HG03457 (cell line): ENCODE measurements at regions not wholly inside any gene's neighbourhood (a gene's known extent, or its start where the extent isn't known, plus 50 kb on each side); places are given as distances from the start of the nearest gene placed in this dataset.

Source experiments
- ATAC-seq: cut with Tn5 transposase; IDR thresholded peaks from one replicate; pipeline ENCODE4 v1.9.1; 2021; ENCODE audit warnings: moderate number of reproducible peaks; ENCODE audit not compliant: unreplicated experiment

DNA sequence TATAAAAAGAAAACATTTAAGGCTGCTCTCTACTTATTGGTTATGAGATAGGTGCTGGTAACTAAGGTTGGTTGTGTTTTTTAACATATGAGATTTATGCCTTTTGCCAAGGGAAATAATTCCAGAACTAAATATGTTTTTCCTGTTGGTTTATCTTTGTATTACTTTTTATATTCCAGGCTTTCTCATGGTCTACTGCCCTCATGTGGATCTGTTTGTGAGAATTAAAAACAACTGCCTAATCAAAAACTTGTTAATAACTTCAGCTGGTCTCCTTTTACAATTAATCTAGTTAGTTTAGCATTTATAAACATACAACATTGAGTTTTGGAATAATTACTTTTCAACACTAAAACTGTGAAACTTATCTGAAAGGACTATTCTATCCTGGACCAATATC, 1208.3 kb downstream of the ADGRL3 start:
- no peak for ATAC-seq

- ATAC-seq = no peak
Measured at GRCh38 chr4:62407534-62407933, 1207.4 kb downstream of the ADGRL3 start.

DNA sequence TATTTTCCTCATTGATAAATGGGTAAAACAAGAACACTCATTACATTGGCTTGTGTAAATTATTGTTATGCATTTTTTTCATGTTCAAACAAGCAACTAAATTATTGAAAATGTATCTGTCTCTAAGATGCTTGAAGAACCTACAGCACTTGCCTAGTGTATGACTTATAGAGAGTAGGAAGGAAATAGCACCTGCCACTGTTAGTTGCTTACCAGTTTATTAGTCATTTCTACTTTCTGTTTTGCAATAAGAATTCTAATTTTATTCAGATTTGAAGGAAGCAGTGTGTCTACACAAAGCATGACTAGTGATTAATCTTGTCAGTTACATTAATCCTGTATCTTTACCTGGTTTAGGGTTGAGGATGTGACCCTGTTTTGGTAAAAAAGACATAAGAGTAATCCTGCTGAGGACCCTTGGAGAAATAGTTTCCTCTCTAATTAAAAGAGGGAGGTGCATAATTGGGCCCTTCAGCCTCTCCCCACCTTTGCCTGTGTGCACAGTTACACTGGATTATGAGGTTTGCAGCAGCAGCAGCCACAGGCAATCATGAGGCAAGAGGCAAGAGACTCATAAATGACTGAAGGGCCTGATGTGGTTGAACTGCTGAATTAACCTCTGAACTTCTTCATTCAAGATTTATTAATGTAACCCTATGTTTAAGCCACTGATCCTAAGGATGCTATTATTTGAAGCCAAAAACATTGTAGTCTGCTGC, 1202.1 kb downstream of the ADGRL3 start:
- no peak for ATAC-seq

DNA sequence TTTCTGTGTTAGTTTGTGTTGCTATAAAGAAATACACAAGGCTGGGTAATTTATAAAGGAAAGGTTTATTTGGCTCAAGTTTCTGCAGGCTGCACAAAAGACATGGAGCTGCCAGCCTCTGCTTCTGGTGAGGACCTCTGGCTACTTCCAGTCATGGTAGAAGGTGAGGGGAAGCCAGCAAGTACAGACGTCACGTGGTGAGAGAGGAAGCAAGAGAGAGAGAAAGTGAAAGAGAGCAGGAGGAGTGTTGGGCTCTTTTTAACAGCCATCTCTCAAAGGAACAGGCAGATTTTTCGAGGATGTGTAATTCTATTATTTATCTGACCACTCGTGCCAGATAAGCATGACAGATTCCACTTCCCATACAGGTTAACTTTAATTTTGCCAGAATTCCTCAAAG, 1199.1 kb downstream of the ADGRL3 start:
- no peak for ATAC-seq

DNA sequence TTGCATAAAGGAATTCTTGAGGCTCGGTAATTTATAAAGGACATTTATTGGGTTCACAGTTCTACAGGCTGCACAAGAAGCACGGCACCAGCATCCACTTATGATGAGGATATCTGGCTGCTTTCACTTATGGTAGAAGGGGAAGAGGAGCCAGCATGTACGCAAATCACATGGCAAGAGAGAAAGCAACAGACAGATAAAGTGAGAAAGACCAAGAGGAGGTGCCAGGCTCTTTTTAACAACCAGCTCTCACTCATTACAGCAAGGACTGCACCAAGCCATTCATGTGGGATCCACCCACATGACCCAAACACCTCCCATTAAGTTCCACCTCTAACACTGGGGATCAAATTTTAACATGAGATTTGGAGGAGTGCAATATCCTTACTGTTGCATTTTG, 1198.2 kb downstream of the ADGRL3 start:
- ATAC-seq = no peak

DNA sequence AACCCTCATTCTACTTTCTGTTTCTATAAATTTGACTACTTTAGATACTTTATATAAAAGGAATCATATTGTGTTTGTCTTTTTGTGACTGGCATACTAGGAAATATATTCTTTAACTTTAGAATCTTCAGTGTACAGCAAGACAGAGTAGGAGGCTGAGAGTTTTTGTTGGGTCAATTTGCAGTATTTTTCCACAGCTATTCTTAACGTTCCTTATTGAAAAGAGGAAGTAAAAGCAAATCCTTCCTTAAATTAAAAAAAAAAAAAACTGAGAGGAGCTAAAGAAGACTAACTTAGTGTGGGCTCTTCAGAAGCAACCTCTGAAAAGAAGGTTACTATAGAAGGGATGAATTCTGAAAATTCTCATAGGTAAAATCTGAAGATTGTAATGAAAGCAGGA, 1194.6 kb downstream of the ADGRL3 start:
- ATAC-seq = no peak

GRCh38 chr4:62387808-62388207, 1187.7 kb downstream of the ADGRL3 start:
- no peak for ATAC-seq

DNA sequence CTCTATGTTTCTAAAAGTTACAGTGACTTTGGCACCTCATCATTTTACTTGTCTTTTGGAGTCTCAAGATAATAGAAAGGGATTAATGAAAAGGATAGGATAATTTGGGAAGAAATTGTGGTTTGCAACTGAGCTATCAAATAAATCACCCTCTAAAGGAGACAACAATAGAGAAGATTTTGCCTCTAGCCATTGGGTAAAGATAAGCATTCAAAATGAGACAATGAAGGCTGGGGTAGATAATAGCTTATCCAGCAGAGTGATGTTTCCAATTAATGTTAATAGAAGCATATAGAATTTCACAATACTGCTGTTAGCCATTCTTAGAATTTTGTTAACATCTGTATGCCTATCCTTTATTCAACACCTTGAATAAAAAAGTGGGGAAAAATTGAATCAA, 1177.6 kb downstream of the ADGRL3 start:
- ATAC-seq = no peak

GRCh38 chr4:62377245-62377644, 1177.1 kb downstream of the ADGRL3 start:
- ATAC-seq = no peak

- no peak for ATAC-seq
Measured at GRCh38 chr4:62366939-62367338, 1166.8 kb downstream of the ADGRL3 start.

GRCh38 chr4:62360156-62360545, 1160.0 kb downstream of the ADGRL3 start:
- ATAC-seq = no peak

DNA sequence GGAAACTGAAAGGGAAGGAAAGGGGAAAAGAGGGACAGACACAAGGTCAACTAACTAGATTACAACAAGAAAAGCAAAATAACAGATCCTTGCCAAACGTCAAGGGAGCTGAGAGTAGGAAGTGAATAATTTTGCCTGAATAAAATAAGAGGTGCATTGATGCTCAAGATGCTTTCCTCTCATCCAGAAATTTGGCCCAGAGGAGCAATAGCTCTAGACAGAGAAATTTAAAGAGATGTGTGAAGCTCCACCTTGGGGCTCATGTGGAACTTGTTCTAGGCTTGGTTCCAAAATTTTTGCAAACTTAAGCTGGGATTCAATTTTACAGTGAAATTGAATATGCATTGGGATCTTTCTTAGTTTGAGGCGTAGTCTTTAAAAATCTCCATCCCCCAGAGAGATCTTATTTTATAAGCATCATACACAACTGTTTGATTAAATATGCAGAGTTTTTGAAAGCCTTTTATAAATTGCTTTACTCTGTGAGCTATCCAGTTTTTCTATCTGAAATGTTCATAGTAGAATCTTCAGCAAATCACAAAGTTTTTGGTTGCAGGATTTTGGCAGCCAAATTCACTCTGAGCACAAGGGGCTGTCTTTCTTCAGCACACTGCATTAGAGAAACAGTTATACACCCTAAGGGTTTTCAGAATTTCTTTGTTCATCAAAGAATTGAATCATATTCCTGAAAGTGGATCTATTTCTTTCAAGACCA, 1159.5 kb downstream of the ADGRL3 start:
- no peak for ATAC-seq

- no peak for ATAC-seq
Measured at GRCh38 chr4:62344915-62345314, 1144.8 kb downstream of the ADGRL3 start.

DNA sequence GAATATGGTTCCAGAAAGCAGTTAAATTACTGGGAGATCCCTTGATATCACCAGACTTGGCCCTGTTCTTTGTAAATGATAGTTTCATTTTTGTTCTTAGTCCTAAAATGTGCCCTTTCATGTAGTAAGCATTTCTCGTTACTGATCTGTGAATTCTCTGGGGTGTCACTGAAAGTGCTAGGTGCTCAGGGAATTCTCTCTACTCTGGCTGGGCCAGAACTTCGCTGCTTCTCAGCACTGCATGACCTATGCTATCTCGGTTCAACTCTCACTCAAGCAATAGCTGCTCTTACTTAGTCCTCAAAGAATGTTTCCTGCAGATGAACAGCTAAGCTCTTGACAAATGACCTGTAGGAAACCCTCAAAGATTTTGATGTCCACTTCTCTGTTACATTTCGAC, 1144.3 kb downstream of the ADGRL3 start:
- no peak for ATAC-seq

DNA sequence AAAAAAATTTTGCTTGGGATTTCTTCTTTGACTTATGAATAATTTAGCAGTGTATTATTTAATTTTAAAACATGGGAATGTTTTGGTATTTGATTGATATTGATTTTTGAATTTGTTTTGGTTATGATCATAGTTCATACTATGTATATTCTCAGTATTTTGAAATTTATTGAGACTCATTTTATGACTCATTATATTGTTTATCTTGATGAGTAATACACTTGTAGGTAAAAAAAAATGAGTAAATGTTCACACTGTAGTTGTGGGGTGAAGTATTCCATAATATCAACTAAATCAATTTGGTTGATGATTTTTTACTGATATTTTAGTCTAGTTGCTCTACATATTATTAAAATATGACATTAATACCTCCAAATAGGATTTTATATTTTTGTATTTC, 1142.2 kb downstream of the ADGRL3 start:
- no peak for ATAC-seq

- no peak for ATAC-seq
Measured at GRCh38 chr4:62328526-62328925, 1128.4 kb downstream of the ADGRL3 start.

GRCh38 chr4:62327612-62328297, 1127.6 kb downstream of the ADGRL3 start:
- no peak for ATAC-seq

- no peak for ATAC-seq
Measured at GRCh38 chr4:62324215-62324614, 1124.1 kb downstream of the ADGRL3 start.

GRCh38 chr4:62320612-62321011, 1120.5 kb downstream of the ADGRL3 start:
- no peak for ATAC-seq

GRCh38 chr4:62302710-62303109, 1102.6 kb downstream of the ADGRL3 start:
- ATAC-seq = no peak

GRCh38 chr4:62301500-62301899, 1101.4 kb downstream of the ADGRL3 start:
- no peak for ATAC-seq

- ATAC-seq = no peak
Measured at GRCh38 chr4:62293551-62293950, 1093.4 kb downstream of the ADGRL3 start.
